ENCODE measurements at regions not wholly inside any gene's neighbourhood (a gene's known extent, or its start where the extent isn't known, plus 50 kb on each side); places are given as distances from the start of the nearest gene placed in this dataset.

GRCh38 chrX:88438209-88438608 is 308.8 kb upstream of the CPXCR1 start:
- no peak for TF ChIP-seq CTCF (IDR thresholded peaks at IDR 0.05)
- no peak for TF ChIP-seq POLR2A (IDR thresholded peaks at IDR 0.05)

Measured in Peyer's patch (tissue), 4 donors.